SK-N-SH (cell line): ENCODE measurements at regions not wholly inside any gene's neighbourhood (a gene's known extent, or its start where the extent isn't known, plus 50 kb on each side); places are given as distances from the start of the nearest gene placed in this dataset.

Source experiments
- CTCF ChIA-PET: fragments of 300-600, 350-600 bp; formaldehyde crosslinking; extraction: SDS; loops from one replicate; lab custom pipeline; 2021; lab: Yijun Ruan, JAX
- POLR2A ChIA-PET: fragments of 350-600 bp; sonication (Branson Sonifier 250); formaldehyde crosslinking; extraction: SDS; loops from one replicate; lab custom pipeline; 2020; ENCODE audit warnings: antibody characterized with exemption, inconsistent platforms; lab: Yijun Ruan, JAX
- DNase-seq: peaks from one replicate; pipeline ENCODE4 v3.0.0; 2012
- H2AFZ ChIP-seq: fragments of 200-600 bp; sonication (generic); 2 replicates; pipeline ENCODE4 v1.8.1; 2016; ENCODE audit warnings: antibody characterized with exemption, mild to moderate bottlenecking, low read depth
- H3F3A ChIP-seq: fragments of 200-600 bp; sonication (generic); replicated peaks from 2 replicates; pipeline ENCODE3; 2016; ENCODE audit warnings: antibody characterized with exemption, mild to moderate bottlenecking; ENCODE audit not compliant: insufficient read depth
- H3K27ac ChIP-seq, 2 experiments: fragments of 200-500 bp in 1 of 2; fragments of 200-600 bp in 1 of 2; sonication (Bioruptor generic) in 1 of 2; sonication (generic), shearing (Covaris generic) in 1 of 2; 2 replicates each; pipeline versions ENCODE4 v1.5.1 to v1.6.1; 2014 to 2016; ENCODE audit warnings: low read depth in 2 of 2, inconsistent platforms in 1 of 2, low read length in 1 of 2, mild to moderate bottlenecking in 1 of 2, mixed read lengths in 1 of 2
- H3K27me3 ChIP-seq: fragments of 200-600 bp; sonication (generic), shearing (Covaris generic); 2 replicates; pipeline ENCODE4 v1.6.1; 2016; ENCODE audit warnings: mixed run types; ENCODE audit not compliant: insufficient read depth
- H3K36me3 ChIP-seq, 2 experiments: fragments of 200-500 bp in 1 of 2; fragments of 200-600 bp in 1 of 2; sonication (Bioruptor generic) in 1 of 2; sonication (generic) in 1 of 2; replicated peaks in 1 of 2; 2 replicates each; pipeline versions ENCODE3 to v1.5.1; 2014 to 2016; ENCODE audit warnings: low read length in 1 of 2, mild to moderate bottlenecking in 1 of 2; ENCODE audit not compliant: insufficient read depth in 2 of 2, control insufficient read depth in 1 of 2
- H3K4me1 ChIP-seq, 2 experiments: fragments of 200-500 bp in 1 of 2; fragments of 200-600 bp in 1 of 2; sonication (Bioruptor generic) in 1 of 2; sonication (generic), shearing (Covaris generic) in 1 of 2; 2 replicates each; pipeline versions ENCODE4 v1.5.1 to v1.6.1; 2014 to 2016; ENCODE audit warnings: low read depth in 1 of 2, low read length in 1 of 2, mixed run types in 1 of 2; ENCODE audit not compliant: insufficient read depth in 2 of 2, control insufficient read depth in 1 of 2
- H3K4me2 ChIP-seq: fragments of 200-600 bp; sonication (generic), shearing (Covaris generic); 2 replicates; pipeline ENCODE4 v1.6.1; 2017; ENCODE audit warnings: mixed run types
- H3K4me3 ChIP-seq, 2 experiments: fragments of 200-500 bp in 1 of 2; fragments of 200-600 bp in 1 of 2; sonication (Bioruptor generic) in 1 of 2; sonication (generic), shearing (Covaris generic) in 1 of 2; 2 replicates each; pipeline versions ENCODE4 v1.5.1 to v1.8.1; 2014 to 2016; ENCODE audit warnings: low read depth in 2 of 2, inconsistent platforms in 1 of 2, low read length in 1 of 2, mild to moderate bottlenecking in 1 of 2, mixed read lengths in 1 of 2, moderate library complexity in 1 of 2
- H3K79me2 ChIP-seq: fragments of 200-600 bp; sonication (generic); 2 replicates; pipeline ENCODE4 v1.8.1; 2017; ENCODE audit warnings: mild to moderate bottlenecking; ENCODE audit not compliant: insufficient read depth
- H3K9ac ChIP-seq: fragments of 200-600 bp; sonication (generic); 2 replicates; pipeline ENCODE4 v1.6.1; 2017; ENCODE audit warnings: mixed run types
- H3K9me2 ChIP-seq: fragments of 200-600 bp; sonication (generic); 2 replicates; pipeline ENCODE4 v1.6.1; 2017; ENCODE audit warnings: mixed run types
- H3K9me3 ChIP-seq: fragments of 200-600 bp; sonication (generic); 2 replicates; pipeline ENCODE4 v1.6.1; 2017; ENCODE audit warnings: mixed run types, mild to moderate bottlenecking, moderate library complexity
- H4K20me1 ChIP-seq: fragments of 200-600 bp; sonication (generic); 2 replicates; pipeline ENCODE4 v1.6.1; 2017; ENCODE audit warnings: mild to moderate bottlenecking, mixed run types; ENCODE audit not compliant: insufficient read depth
- EP300 ChIP-seq, 2 experiments: IDR thresholded peaks; 2 replicates each; pipeline versions ENCODE4 v1.4.0 to v1.6.1; 2012; ENCODE audit warnings: borderline replicate concordance in 1 of 2, low read depth in 1 of 2, low read length in 1 of 2
- FOXJ3 ChIP-seq: sonication (generic); formaldehyde crosslinking; IDR thresholded peaks from 2 replicates; pipeline ENCODE4 v1.5.1; 2020; ENCODE audit warnings: mild to moderate bottlenecking, missing genetic modification reagents
- GABPA ChIP-seq: IDR thresholded peaks from 2 replicates; pipeline ENCODE4 v1.4.0; 2012; ENCODE audit warnings: low read depth, mild to moderate bottlenecking
- RCOR1 ChIP-seq: fragments of 150-350 bp; IDR thresholded peaks from 2 replicates; pipeline ENCODE4 v1.6.1; 2017; ENCODE audit warnings: antibody characterized with exemption, low read length
- REST ChIP-seq: IDR thresholded peaks from 2 replicates; pipeline ENCODE4 v1.6.1; 2012; ENCODE audit warnings: mild to moderate bottlenecking, low read depth, low read length, moderate library complexity
- RFX5 ChIP-seq: IDR thresholded peaks from 2 replicates; pipeline ENCODE4 v1.6.1; 2012; ENCODE audit warnings: mild to moderate bottlenecking, improper control_type of control experiment, low read length
- RXRA ChIP-seq: IDR thresholded peaks from 2 replicates; pipeline ENCODE4 v1.4.0; 2012; ENCODE audit warnings: low read depth, mild to moderate bottlenecking, borderline replicate concordance
- SIN3A ChIP-seq: IDR thresholded peaks from 2 replicates; pipeline ENCODE4 v1.6.1; 2012; ENCODE audit warnings: low read depth, mild to moderate bottlenecking, low read length, moderate library complexity, borderline replicate concordance
- SMC3 ChIP-seq: IDR thresholded peaks from 2 replicates; pipeline ENCODE4 v1.6.1; 2012; ENCODE audit warnings: low read depth, low read length, improper control_type of control experiment
- TEAD4 ChIP-seq: IDR thresholded peaks from 2 replicates; pipeline ENCODE4 v1.4.0; 2012; ENCODE audit warnings: mild to moderate bottlenecking, borderline replicate concordance; ENCODE audit not compliant: insufficient read depth
- YY1 ChIP-seq: IDR thresholded peaks from 2 replicates; pipeline ENCODE4 v1.4.0; 2012; ENCODE audit warnings: low read depth, mild to moderate bottlenecking
- WGBS: methylation state at CpG from one replicate; pipeline ENCODE4 v1.1.6; 2017; ENCODE audit warnings: low lambda C conversion rate; 5-methylcytosine and 5-hydroxymethylcytosine counted together
- TF ChIP-seq, protein P1 (sequence below): fragments of 150-350 bp; IDR thresholded peaks from 2 replicates; pipeline ENCODE4 v1.6.1; 2017; ENCODE audit warnings: antibody characterized with exemption, low read length, low read depth, borderline replicate concordance

- TF ChIP-seq, protein P1, sequence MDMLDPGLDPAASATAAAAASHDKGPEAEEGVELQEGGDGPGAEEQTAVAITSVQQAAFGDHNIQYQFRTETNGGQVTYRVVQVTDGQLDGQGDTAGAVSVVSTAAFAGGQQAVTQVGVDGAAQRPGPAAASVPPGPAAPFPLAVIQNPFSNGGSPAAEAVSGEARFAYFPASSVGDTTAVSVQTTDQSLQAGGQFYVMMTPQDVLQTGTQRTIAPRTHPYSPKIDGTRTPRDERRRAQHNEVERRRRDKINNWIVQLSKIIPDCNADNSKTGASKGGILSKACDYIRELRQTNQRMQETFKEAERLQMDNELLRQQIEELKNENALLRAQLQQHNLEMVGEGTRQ, result no peak
- TF ChIP-seq FOXJ3 (CRISPR knock-in tag), result no peak
- no peak for TF ChIP-seq REST
Measured at GRCh38 chr7:54921116-54921515, 97.7 kb upstream of the EGFR start (continued).

- Histone ChIP-seq H3K79me2 (no peaks in the 10 kb centered on the region), H2AFZ (no peak overlapping the region), H3F3A (peaks cover 33% of the 10 kb centered on the region), H3K9me2 (no peaks in the 10 kb centered on the region; the same call in 1 of the 2 replicates), H3K4me1 (peaks cover 0 to 4% of the 10 kb centered on the region in 2 experiments; a peak in 1 of 4 replicates), H3K36me3 (no peaks in the 10 kb centered on the region), H3K4me2 (no peak overlapping the region), H3K4me3 (no peak overlapping the region), H3K9me3 (no peaks in the 10 kb centered on the region), H4K20me1 (no peaks in the 10 kb centered on the region), H3K27me3 (no peaks in the 10 kb centered on the region), H3K27ac (no peak overlapping the region; a peak in 1 of 4 replicates), H3K9ac (no peak overlapping the region)
- no peak for DNase-seq
- ChIA-PET CTCF (interaction anchor here (0.6 to 2.0 kb wide), 3 partner anchors 138 to 324 kb away, joined by 3 to 11 read pairs (median 3); no protein-coding TSS in a partner anchor), POLR2A (no interaction called here)
- 96% methylated on average over 1 of the region's 1 CpG for WGBS
- TF ChIP-seq RXRA (no peak), GABPA (no peak), SIN3A (no peak), TEAD4 (no peak), RFX5 (no peak), YY1 (no peak), EP300 (IDR thresholded peaks at IDR 0.05; ENCODE audit: borderline replicate concordance in 1 of 2, low read depth in 1 of 2, low read length in 1 of 2) (no peak), SMC3 (no peak), REST (no peak), RCOR1 (no peak)
Measured at GRCh38 chr7:54931532-54931931, 87.3 kb upstream of the EGFR start.
